Erythroblast (primary cell): ENCODE measurements at regions not wholly inside any gene's neighbourhood (a gene's known extent, or its start where the extent isn't known, plus 50 kb on each side); places are given as distances from the start of the nearest gene placed in this dataset.

ENCODE experiments used
- GATA1 ChIP-seq: IDR thresholded peaks from 2 replicates; pipeline ENCODE4 v1.6.1; 2011; ENCODE audit warnings: low read depth, mild to moderate bottlenecking, control low read depth, low read length, moderate library complexity
- POLR2A ChIP-seq: IDR thresholded peaks from 2 replicates; pipeline ENCODE4 v1.6.1; 2011; ENCODE audit warnings: mild to moderate bottlenecking, low read length

DNA sequence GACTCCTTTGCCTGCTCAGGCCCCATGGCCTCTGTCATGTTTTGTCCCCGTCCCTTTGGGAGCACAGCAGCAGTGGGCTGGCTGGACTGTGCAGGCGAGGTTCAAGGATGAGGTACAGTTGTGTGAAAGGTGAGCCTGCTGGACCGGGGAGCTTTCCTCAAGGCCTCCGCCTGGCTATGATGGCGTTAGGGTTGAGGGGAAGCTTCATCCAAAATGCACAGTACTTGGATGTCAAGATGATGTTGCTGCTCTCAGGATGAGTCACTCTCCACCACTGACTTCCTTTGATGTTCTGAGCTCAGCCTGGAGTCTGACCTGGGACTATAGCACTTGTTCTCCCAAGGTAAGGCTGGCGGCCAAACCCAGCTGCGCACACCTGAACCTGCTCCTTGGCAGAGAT, 152.7 kb upstream of the SHH start:
- TF ChIP-seq GATA1 (no peak), POLR2A (no peak)
